H9 (cell line): ENCODE measurements at regions not wholly inside any gene's neighbourhood (a gene's known extent, or its start where the extent isn't known, plus 50 kb on each side); places are given as distances from the start of the nearest gene placed in this dataset.

ENCODE experiments used
- DNase-seq: peaks from one replicate; pipeline ENCODE4 v3.0.0-alpha.2; 2017
- H2AFZ ChIP-seq: one replicate; pipeline ENCODE4 v1.6.1; 2013; ENCODE audit warnings: mild to moderate bottlenecking, low read length, control low read depth, moderate library complexity
- H2AK5ac ChIP-seq: 2 replicates; pipeline ENCODE4 v1.6.1; 2013; ENCODE audit warnings: low read length, control low read depth, mixed read lengths; ENCODE audit not compliant: insufficient read length
- H2BK120ac ChIP-seq: one replicate; pipeline ENCODE4 v1.6.1; 2013; ENCODE audit warnings: low read depth, mild to moderate bottlenecking, low read length, control low read depth, inconsistent platforms; ENCODE audit not compliant: poor library complexity, severe bottlenecking
- H2BK12ac ChIP-seq: 2 replicates; pipeline ENCODE4 v1.6.1; 2013; ENCODE audit warnings: low read length, control low read depth, mixed read lengths, low read depth; ENCODE audit not compliant: insufficient read length
- H2BK15ac ChIP-seq: 2 replicates; pipeline ENCODE4 v1.6.1; 2013; ENCODE audit warnings: low read depth, low read length, control low read depth
- H2BK20ac ChIP-seq: one replicate; pipeline ENCODE4 v1.6.1; 2013; ENCODE audit warnings: low read depth, mild to moderate bottlenecking, low read length, control low read depth, inconsistent platforms; ENCODE audit not compliant: poor library complexity, severe bottlenecking
- H2BK5ac ChIP-seq: 2 replicates; pipeline ENCODE4 v1.6.1; 2013; ENCODE audit warnings: low read length, control low read depth, mixed read lengths; ENCODE audit not compliant: insufficient read length
- H3K14ac ChIP-seq: 2 replicates; pipeline ENCODE4 v1.6.1; 2013; ENCODE audit warnings: low read length, control low read depth; ENCODE audit not compliant: insufficient read depth
- H3K18ac ChIP-seq: 2 replicates; pipeline ENCODE4 v1.6.1; 2013; ENCODE audit warnings: low read depth, mild to moderate bottlenecking, mixed read lengths, low read length, control low read depth; ENCODE audit not compliant: insufficient read length
- H3K23ac ChIP-seq: 2 replicates; pipeline ENCODE4 v1.6.1; 2013; ENCODE audit warnings: low read length, control low read depth, mixed read lengths, low read depth; ENCODE audit not compliant: insufficient read length
- H3K23me2 ChIP-seq: 2 replicates; pipeline ENCODE4 v1.6.1; 2013; ENCODE audit warnings: low read depth, mild to moderate bottlenecking, mixed read lengths, low read length, control low read depth; ENCODE audit not compliant: insufficient read length, poor library complexity, severe bottlenecking
- H3K27ac ChIP-seq: 2 replicates; pipeline ENCODE4 v1.5.1; 2013; ENCODE audit warnings: low read length, control low read depth, mixed read lengths, low read depth; ENCODE audit not compliant: insufficient read length
- H3K27me3 ChIP-seq: 2 replicates; pipeline ENCODE4 v1.6.1; 2013; ENCODE audit warnings: low read length, control low read depth, inconsistent platforms; ENCODE audit not compliant: insufficient read depth
- H3K4ac ChIP-seq: 2 replicates; pipeline ENCODE4 v1.6.1; 2013; ENCODE audit warnings: low read depth, mild to moderate bottlenecking, control low read depth, inconsistent platforms, low read length, moderate library complexity
- H3K4me1 ChIP-seq: 2 replicates; pipeline ENCODE4 v1.6.1; 2013; ENCODE audit warnings: low read length, control low read depth, inconsistent platforms; ENCODE audit not compliant: insufficient read depth
- H3K4me2 ChIP-seq: 2 replicates; pipeline ENCODE4 v1.6.1; 2013; ENCODE audit warnings: low read length, control low read depth, mixed read lengths; ENCODE audit not compliant: insufficient read length, insufficient read depth
- H3K56ac ChIP-seq: 2 replicates; pipeline ENCODE4 v1.6.1; 2013; ENCODE audit warnings: low read depth, mild to moderate bottlenecking, mixed read lengths, low read length, control low read depth; ENCODE audit not compliant: insufficient read length
- H3K79me1 ChIP-seq: 2 replicates; pipeline ENCODE4 v1.6.1; 2013; ENCODE audit warnings: low read depth, mild to moderate bottlenecking, moderate library complexity, low read length, control low read depth, inconsistent platforms; ENCODE audit not compliant: insufficient read depth, poor library complexity, severe bottlenecking
- H3K79me2 ChIP-seq: 2 replicates; pipeline ENCODE4 v1.6.1; 2013; ENCODE audit warnings: low read length, control low read depth, inconsistent platforms; ENCODE audit not compliant: insufficient read depth
- H3K9ac ChIP-seq: 2 replicates; pipeline ENCODE4 v1.6.1; 2013; ENCODE audit warnings: low read length, control low read depth, mixed read lengths; ENCODE audit not compliant: insufficient read length; ENCODE audit errors: extremely low read depth
- H3K9me3 ChIP-seq: one replicate; pipeline ENCODE4 v1.6.1; 2013; ENCODE audit warnings: low read depth, low read length, inconsistent platforms; ENCODE audit not compliant: control insufficient read depth
- H3T11ph ChIP-seq: one replicate; pipeline ENCODE4 v1.6.1; 2013; ENCODE audit warnings: mild to moderate bottlenecking, low read length, control low read depth, inconsistent platforms
- H4K20me1 ChIP-seq: one replicate; pipeline ENCODE4 v1.6.1; 2013; ENCODE audit not compliant: control insufficient read depth, insufficient read length, insufficient read depth
- H4K5ac ChIP-seq: 2 replicates; pipeline ENCODE4 v1.6.1; 2013; ENCODE audit warnings: low read depth, mild to moderate bottlenecking, mixed read lengths, low read length, control low read depth; ENCODE audit not compliant: insufficient read length
- H4K8ac ChIP-seq: replicated peaks from 2 replicates; pipeline ENCODE4 v1.6.1; 2013; ENCODE audit warnings: low read length, control low read depth, mixed read lengths, low read depth; ENCODE audit not compliant: insufficient read length
- H4K91ac ChIP-seq: 2 replicates; pipeline ENCODE4 v1.6.1; 2013; ENCODE audit warnings: low read depth, mild to moderate bottlenecking, moderate library complexity, mixed read lengths, low read length, control low read depth; ENCODE audit not compliant: insufficient read length
- H3K27ac Mint-ChIP-seq, 3 experiments: 2 replicates in 2 of 3; 3 replicates in 1 of 3; pipeline ENCODE4 v1.8.0; 2020 to 2021; ENCODE audit warnings: mixed read lengths in 3 of 3, mild to moderate bottlenecking in 1 of 3, moderate library complexity in 1 of 3
- H3K27me3 Mint-ChIP-seq: 2 replicates; pipeline ENCODE4 v1.8.0; 2021; ENCODE audit warnings: low read depth, mild to moderate bottlenecking, moderate library complexity, mixed read lengths
- H3K36me3 Mint-ChIP-seq, 3 experiments: 2 replicates in 2 of 3; 3 replicates in 1 of 3; pipeline ENCODE4 v1.8.0; 2020 to 2021; ENCODE audit warnings: low read depth in 3 of 3, mixed read lengths in 3 of 3; ENCODE audit not compliant: insufficient read depth in 1 of 3
- H3K4me1 Mint-ChIP-seq, 2 experiments: 2 replicates each; pipeline ENCODE4 v1.8.0; 2020; ENCODE audit warnings: mixed read lengths in 2 of 2
- H3K4me3 Mint-ChIP-seq, 2 experiments: 2 replicates in 1 of 2; 3 replicates in 1 of 2; pipeline ENCODE4 v1.8.0; 2020 to 2021; ENCODE audit warnings: mild to moderate bottlenecking in 2 of 2, mixed read lengths in 2 of 2, moderate library complexity in 1 of 2
- H3K9me3 Mint-ChIP-seq, 2 experiments: 2 replicates in 1 of 2; 3 replicates in 1 of 2; pipeline ENCODE4 v1.8.0; 2020; ENCODE audit warnings: mild to moderate bottlenecking in 2 of 2, mixed read lengths in 2 of 2, moderate library complexity in 1 of 2
- CTCF ChIP-seq: fragments of 200-600 bp; sonication (generic); conservative IDR thresholded peaks from 3 replicates; pipeline ENCODE4 v1.8.0; 2021; ENCODE audit warnings: antibody characterized with exemption, mild to moderate bottlenecking
- WGBS: extraction: QIAGEN DNeasy Blood & Tissue Kit; methylation state at CpG from one replicate; pipeline ENCODE4 v1.1.7; 2013; ENCODE audit warnings: missing lambda C conversion rate, low lambda C conversion rate, mixed read lengths; ENCODE audit not compliant: insufficient read length; ENCODE audit errors: extremely low coverage; 5-methylcytosine and 5-hydroxymethylcytosine counted together

GRCh38 chr2:45119038-45119437, 109.8 kb upstream of the SIX2 start:
- H2AFZ ChIP-seq: no peak overlapping the region
- H3K79me1 ChIP-seq: no peaks in the 10 kb centered on the region
- H4K5ac ChIP-seq: no peak overlapping the region
- H3K4me1 ChIP-seq: no peaks in the 10 kb centered on the region
- H3K18ac ChIP-seq: no peak overlapping the region
- H2BK12ac ChIP-seq: no peak overlapping the region
- H3K4me2 ChIP-seq: no peak overlapping the region
- Mint-ChIP-seq H3K9me3 (no peaks in the 10 kb centered on the region), H3K27me3 (no peaks in the 10 kb centered on the region), H3K4me1 (peaks cover 4 to 9% of the 10 kb centered on the region in 2 experiments; a peak in 3 of 4 replicates), H3K4me3 (no peak overlapping the region), H3K27ac (no peak overlapping the region), H3K36me3 (no peaks in the 10 kb centered on the region; a peak in 1 of 7 replicates)
- no peak overlapping the region for H3K9ac ChIP-seq
- H2BK20ac ChIP-seq: no peak overlapping the region
- no peak overlapping the region for H3K4ac ChIP-seq
- no peak overlapping the region for H4K91ac ChIP-seq
- no peak overlapping the region for H3K27ac ChIP-seq
- WGBS: no CpG with 5 or more reads among the region's 5 CpGs
- no peak overlapping the region for H3K23ac ChIP-seq
- no peak overlapping the region for H2BK120ac ChIP-seq
- H3K23me2 ChIP-seq: no peaks in the 10 kb centered on the region
- no peaks in the 10 kb centered on the region for H4K20me1 ChIP-seq
- peaks cover 3% of the 10 kb centered on the region; the same call in 1 of the 2 replicates for H3K27me3 ChIP-seq
- H4K8ac ChIP-seq: no peak overlapping the region
- no peak overlapping the region for H2BK15ac ChIP-seq
- H3K56ac ChIP-seq: no peak overlapping the region
- H3K9me3 ChIP-seq: no peaks in the 10 kb centered on the region
- no peak for DNase-seq
- TF ChIP-seq CTCF: no peak
- H3K14ac ChIP-seq: no peak overlapping the region
- no peak overlapping the region for H2BK5ac ChIP-seq
- no peak overlapping the region for H3T11ph ChIP-seq
- no peak overlapping the region for H2AK5ac ChIP-seq
- no peaks in the 10 kb centered on the region for H3K79me2 ChIP-seq
